BLaER1 (cell line): ENCODE measurements at regions not wholly inside any gene's neighbourhood (a gene's known extent, or its start where the extent isn't known, plus 50 kb on each side); places are given as distances from the start of the nearest gene placed in this dataset.

Experiments
- H3K27ac ChIP-seq: shearing (Covaris generic); formaldehyde crosslinking; 2 replicates; pipeline ENCODE4 v1.8.1; 2022
- H3K27me3 ChIP-seq: shearing (Covaris generic); formaldehyde crosslinking; 2 replicates; pipeline ENCODE4 v1.8.1; 2022
- H3K36me3 ChIP-seq: shearing (Covaris generic); formaldehyde crosslinking; 2 replicates; pipeline ENCODE4 v1.8.1; 2022
- H3K4me1 ChIP-seq: shearing (Covaris generic); formaldehyde crosslinking; 2 replicates; pipeline ENCODE4 v1.8.1; 2022
- H3K4me2 ChIP-seq: shearing (Covaris generic); formaldehyde crosslinking; 2 replicates; pipeline ENCODE4 v1.8.1; 2022
- H3K4me3 ChIP-seq: shearing (Covaris generic); formaldehyde crosslinking; 2 replicates; pipeline ENCODE4 v1.8.1; 2022
- H3K9ac ChIP-seq: shearing (Covaris generic); formaldehyde crosslinking; 2 replicates; pipeline ENCODE4 v1.8.1; 2022
- H3K9me3 ChIP-seq: shearing (Covaris generic); formaldehyde crosslinking; 2 replicates; pipeline ENCODE4 v1.8.1; 2022
- H4K20me1 ChIP-seq: shearing (Covaris generic); formaldehyde crosslinking; 2 replicates; pipeline ENCODE4 v1.8.1; 2022
- Cebpa-rat ChIP-seq: shearing (Covaris generic); IDR thresholded peaks from 2 replicates; pipeline ENCODE4 v1.8.1; 2022

DNA sequence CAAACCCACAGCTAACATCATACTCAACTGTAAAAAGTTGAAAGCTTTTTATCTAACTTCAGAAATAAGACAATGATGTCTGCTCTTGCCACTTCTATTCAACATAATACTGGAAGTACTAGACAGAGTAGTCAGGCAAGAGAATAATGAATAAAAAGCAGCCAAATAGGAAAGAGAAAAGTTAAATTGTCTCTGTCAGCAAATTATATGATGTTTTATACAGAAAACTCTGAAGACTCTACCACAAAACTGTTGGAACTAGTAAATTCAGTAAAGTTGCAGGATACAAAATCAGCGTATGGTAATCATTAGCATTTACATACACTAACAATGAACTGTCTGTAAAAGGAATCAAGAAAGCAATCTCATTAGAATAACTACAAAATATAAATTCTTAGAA is 752.9 kb upstream of the CT83 start:
- Histone ChIP-seq H3K4me2 (no peak overlapping the region), H3K27ac (no peak overlapping the region), H3K4me1 (no peaks in the 10 kb centered on the region), H3K27me3 (no peaks in the 10 kb centered on the region), H3K9me3 (no peaks in the 10 kb centered on the region), H4K20me1 (no peaks in the 10 kb centered on the region), H3K9ac (no peak overlapping the region), H3K4me3 (no peak overlapping the region), H3K36me3 (no peaks in the 10 kb centered on the region)
- no peak for TF ChIP-seq Cebpa-rat

DNA sequence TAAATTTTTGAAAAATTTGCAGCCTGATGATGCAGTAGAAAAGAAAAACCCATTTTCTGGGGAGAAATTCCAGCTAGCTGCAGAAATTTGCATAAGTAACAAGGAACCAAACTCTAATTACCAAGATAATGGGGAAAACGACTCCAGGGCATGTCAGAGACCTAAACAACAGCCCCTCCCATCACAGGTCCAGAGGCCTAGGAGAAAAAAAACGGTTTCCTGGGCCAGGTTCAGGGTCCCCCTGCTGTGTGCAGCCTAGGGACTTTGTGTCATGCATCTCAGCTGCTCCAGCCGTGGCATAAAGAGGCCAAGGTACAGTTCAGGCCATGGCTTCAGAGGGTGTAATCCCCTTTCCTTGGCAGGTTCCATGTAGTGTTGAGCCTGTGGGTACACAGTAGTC is 733.7 kb upstream of the CT83 start:
- no peak overlapping the region for H3K27ac ChIP-seq
- no peaks in the 10 kb centered on the region for H4K20me1 ChIP-seq
- no peak overlapping the region for H3K9ac ChIP-seq
- H3K36me3 ChIP-seq = no peaks in the 10 kb centered on the region
- H3K27me3 ChIP-seq = no peaks in the 10 kb centered on the region
- no peaks in the 10 kb centered on the region for H3K9me3 ChIP-seq
- H3K4me1 ChIP-seq = no peaks in the 10 kb centered on the region
- no peak for TF ChIP-seq Cebpa-rat
- no peak overlapping the region for H3K4me3 ChIP-seq
- H3K4me2 ChIP-seq = no peak overlapping the region

DNA sequence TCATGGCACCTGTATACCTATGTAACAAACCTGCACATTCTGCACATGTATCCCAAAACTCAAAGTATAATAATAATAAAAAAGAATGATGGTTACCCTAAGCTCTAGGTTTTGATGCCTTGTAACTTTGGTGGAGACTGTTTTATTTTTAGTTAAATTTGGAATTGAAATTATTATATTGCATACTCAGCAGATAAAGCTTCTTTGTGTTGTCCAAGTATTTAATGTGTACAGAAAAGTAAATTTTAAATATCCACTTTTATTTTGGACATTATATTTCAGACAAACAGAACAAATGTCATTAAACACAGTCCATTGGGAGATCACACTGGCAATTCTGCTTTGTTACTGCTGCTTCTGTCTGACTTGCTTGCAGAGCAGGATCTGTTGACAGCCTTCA is 684.5 kb upstream of the CT83 start:
- Histone ChIP-seq H3K9me3 (no peaks in the 10 kb centered on the region), H3K36me3 (no peaks in the 10 kb centered on the region), H3K27ac (no peak overlapping the region), H3K9ac (no peak overlapping the region), H3K27me3 (no peaks in the 10 kb centered on the region), H3K4me3 (no peak overlapping the region), H3K4me1 (no peaks in the 10 kb centered on the region), H4K20me1 (no peaks in the 10 kb centered on the region), H3K4me2 (no peak overlapping the region)
- no peak for TF ChIP-seq Cebpa-rat

DNA sequence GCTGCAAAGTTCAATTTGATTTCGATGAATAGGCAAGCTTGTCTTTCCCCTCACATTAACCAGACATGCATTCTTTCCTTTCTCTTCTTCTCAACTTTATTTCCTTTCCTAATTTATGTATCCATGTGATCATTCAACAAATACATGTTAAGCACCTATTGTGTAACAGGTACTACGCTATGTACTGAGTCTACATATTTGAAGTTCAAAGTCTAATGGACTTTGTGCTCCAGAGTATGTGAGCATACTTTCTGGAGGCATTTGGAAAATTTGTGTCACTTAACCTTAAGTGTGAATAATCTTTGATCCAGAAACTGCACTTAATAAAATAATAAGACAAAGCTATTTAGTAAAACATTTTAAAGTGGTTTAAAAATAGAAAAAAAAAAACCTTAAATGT is 675.3 kb upstream of the CT83 start:
- no peak for TF ChIP-seq Cebpa-rat

DNA sequence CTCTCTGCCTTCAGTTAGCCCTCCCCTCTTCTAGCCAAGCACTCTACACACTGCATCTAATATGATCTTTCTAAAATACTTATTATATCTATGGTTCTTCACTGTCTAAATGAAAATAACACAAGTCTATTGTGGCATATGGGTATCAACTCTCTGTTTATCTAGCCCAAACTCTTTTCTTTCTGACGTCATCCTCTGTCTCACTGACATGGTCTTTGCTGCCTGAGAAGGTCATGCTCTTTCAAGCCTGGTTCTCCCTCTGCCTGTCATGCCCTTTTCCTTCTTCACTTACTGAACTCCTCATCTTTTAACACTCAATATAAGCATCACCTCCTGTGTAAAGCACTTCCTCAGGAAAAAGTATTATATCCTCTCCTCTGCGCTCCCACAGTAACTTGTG is 672.2 kb upstream of the CT83 start:
- H4K20me1 ChIP-seq = no peaks in the 10 kb centered on the region
- no peak for TF ChIP-seq Cebpa-rat
- H3K27me3 ChIP-seq = no peaks in the 10 kb centered on the region
- H3K27ac ChIP-seq = no peak overlapping the region
- H3K36me3 ChIP-seq = no peaks in the 10 kb centered on the region
- H3K9me3 ChIP-seq = peaks cover 4% of the 10 kb centered on the region; the same call in 1 of the 2 replicates
- no peak overlapping the region for H3K9ac ChIP-seq
- H3K4me1 ChIP-seq = no peaks in the 10 kb centered on the region
- no peak overlapping the region for H3K4me2 ChIP-seq
- no peak overlapping the region for H3K4me3 ChIP-seq

More for the DNA sequence above, 675.3 kb upstream of the CT83 start:
- Histone ChIP-seq H4K20me1 (no peaks in the 10 kb centered on the region), H3K4me1 (no peaks in the 10 kb centered on the region), H3K9me3 (no peaks in the 10 kb centered on the region), H3K4me2 (no peak overlapping the region), H3K36me3 (no peaks in the 10 kb centered on the region), H3K27ac (no peak overlapping the region), H3K27me3 (no peaks in the 10 kb centered on the region), H3K9ac (no peak overlapping the region), H3K4me3 (no peak overlapping the region)

DNA sequence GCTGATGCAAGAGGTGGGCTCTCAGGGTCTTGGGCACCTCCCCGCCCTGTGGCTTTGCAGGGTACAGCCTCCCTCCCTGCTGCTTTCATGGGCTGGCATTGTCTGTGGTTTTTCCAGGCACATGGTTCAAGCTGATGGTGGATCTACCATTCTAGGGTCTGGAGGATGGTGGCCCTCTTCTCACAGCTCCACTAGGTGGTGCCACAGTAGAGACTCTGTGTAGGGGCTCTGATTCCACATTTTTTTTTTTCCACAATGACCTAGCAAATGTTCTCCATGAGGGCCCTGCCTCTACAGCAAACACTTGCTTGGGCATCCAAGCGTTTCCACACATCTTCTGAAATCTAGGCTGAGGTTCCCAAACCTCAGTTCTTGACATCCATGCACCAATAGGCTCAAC is 657.9 kb upstream of the CT83 start:
- Histone ChIP-seq H3K9me3 (peaks cover 30% of the 10 kb centered on the region), H3K27ac (no peak overlapping the region), H3K4me1 (no peaks in the 10 kb centered on the region), H4K20me1 (no peaks in the 10 kb centered on the region), H3K36me3 (no peaks in the 10 kb centered on the region), H3K9ac (no peak overlapping the region), H3K27me3 (no peaks in the 10 kb centered on the region), H3K4me2 (no peak overlapping the region), H3K4me3 (no peak overlapping the region)
- no peak for TF ChIP-seq Cebpa-rat

DNA sequence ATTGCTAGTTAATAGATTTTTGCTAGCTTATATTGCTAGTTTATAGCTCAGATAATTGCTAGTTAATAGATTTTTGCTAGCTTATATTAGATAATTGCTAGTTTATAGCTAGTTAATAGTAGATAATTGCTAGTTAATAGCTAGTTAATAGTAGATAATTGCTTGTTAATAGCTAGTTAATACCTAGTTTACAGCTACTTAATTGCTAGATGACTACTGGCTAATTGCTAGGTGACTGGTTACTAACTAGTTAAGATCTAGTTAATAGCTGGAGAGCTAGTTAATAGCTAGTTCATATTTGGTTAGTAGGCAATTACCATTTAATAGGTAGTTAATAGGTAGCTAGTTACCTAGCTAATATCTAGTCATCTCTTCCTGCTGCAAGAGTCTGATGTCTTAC is 633.8 kb upstream of the CT83 start:
- Histone ChIP-seq H3K9me3 (peaks cover 27% of the 10 kb centered on the region; the same call in 1 of the 2 replicates), H3K27me3 (no peaks in the 10 kb centered on the region), H3K4me3 (no peak overlapping the region), H3K9ac (no peak overlapping the region), H3K4me1 (no peaks in the 10 kb centered on the region), H3K36me3 (no peaks in the 10 kb centered on the region), H4K20me1 (no peaks in the 10 kb centered on the region), H3K4me2 (no peak overlapping the region), H3K27ac (no peak overlapping the region)
- no peak for TF ChIP-seq Cebpa-rat

DNA sequence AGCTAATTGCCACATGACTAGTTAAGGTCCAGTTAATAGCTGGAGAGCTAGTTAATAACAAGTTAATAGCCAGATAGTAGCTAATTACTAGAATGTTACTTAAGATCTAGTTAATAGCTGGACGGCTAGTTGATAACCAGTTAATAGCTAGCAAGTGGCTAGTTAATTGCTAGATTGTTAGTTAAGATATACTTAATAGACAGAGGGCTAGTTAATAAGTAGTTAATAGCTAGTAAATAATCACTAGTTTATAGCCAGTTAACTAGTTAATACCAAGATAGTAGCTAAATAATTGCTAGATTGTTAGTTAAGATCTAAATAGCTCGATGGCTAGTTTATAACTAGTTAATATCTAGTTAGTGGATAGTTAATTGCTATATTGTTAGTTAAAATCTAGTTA is 632.6 kb upstream of the CT83 start:
- Histone ChIP-seq H3K27ac (no peak overlapping the region), H3K4me3 (no peak overlapping the region), H3K9ac (no peak overlapping the region), H3K4me1 (no peaks in the 10 kb centered on the region), H3K4me2 (no peak overlapping the region), H3K27me3 (no peaks in the 10 kb centered on the region), H3K36me3 (no peaks in the 10 kb centered on the region), H4K20me1 (no peaks in the 10 kb centered on the region), H3K9me3 (peaks cover 27% of the 10 kb centered on the region; the same call in 1 of the 2 replicates)
- TF ChIP-seq Cebpa-rat = no peak

DNA sequence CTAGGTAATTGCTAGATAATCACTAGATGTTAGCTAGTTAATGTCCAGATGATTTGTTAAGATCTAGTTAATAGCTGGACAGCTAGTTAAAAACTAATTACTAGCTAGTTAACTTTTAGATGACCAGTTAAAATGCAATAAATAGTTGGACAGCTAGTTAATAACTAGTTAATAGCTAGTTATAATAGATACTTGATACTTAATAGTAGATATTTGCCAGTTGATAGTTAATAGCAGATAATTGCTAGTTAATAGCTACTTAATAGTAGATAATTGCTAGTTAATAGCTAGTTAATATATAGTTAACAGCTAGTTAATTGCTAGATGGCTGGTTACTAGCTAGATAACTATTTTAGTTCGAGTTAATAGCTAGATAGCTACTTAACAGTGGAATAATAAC is 631.4 kb upstream of the CT83 start:
- Histone ChIP-seq H3K4me3 (no peak overlapping the region), H3K27me3 (no peaks in the 10 kb centered on the region), H3K9me3 (peaks cover 27% of the 10 kb centered on the region; the same call in 1 of the 2 replicates)

DNA sequence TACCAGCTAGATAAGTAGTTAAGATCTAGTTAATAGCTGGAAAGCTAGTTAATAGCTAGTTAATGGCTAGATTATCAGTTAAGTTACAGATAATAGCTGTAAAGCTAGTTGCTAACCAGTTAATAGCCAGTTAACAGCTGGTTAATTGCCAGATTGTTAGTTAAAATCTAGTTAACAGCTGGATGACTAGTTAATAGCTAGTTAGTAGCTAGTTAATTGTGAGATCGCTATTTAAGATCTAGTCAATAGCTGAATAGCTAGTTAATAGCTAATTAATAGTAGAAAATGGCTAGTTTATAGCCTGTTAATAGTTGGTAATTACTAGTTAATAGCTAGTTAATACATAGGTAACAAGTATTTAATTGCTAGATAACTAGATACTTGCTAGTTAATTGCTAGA is 630.5 kb upstream of the CT83 start:
- Histone ChIP-seq H3K27ac (no peak overlapping the region), H3K9me3 (peaks cover 27% of the 10 kb centered on the region; the same call in 1 of the 2 replicates), H3K4me2 (no peak overlapping the region)

More for the DNA sequence above, 631.4 kb upstream of the CT83 start:
- Histone ChIP-seq H3K9ac (no peak overlapping the region), H3K36me3 (no peaks in the 10 kb centered on the region), H3K4me1 (no peaks in the 10 kb centered on the region), H3K27ac (no peak overlapping the region), H4K20me1 (no peaks in the 10 kb centered on the region), H3K4me2 (no peak overlapping the region)
- no peak for TF ChIP-seq Cebpa-rat

DNA sequence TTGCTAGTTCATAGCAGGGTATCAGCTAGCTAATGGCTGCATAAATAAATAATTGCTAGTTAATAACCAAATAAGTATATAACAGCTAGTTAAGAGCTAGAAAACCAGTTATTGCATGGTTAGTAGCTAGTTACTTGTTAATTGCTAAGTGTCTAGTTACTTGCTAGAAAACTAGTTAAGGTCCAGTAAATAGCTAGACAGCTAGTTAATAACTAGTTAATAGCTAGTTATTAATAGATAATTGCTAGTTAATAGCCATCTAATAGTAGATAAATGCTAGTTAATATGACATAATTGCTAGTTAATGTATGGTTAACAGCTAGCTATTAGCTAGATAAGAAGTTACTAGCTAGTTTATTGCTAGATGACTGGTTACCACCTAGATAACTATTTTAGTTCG is 629.9 kb upstream of the CT83 start:
- Histone ChIP-seq H3K9ac (no peak overlapping the region), H3K27me3 (no peaks in the 10 kb centered on the region), H3K4me2 (no peak overlapping the region), H3K9me3 (peaks cover 27% of the 10 kb centered on the region; the same call in 1 of the 2 replicates), H4K20me1 (no peaks in the 10 kb centered on the region), H3K4me1 (no peaks in the 10 kb centered on the region), H3K4me3 (no peak overlapping the region), H3K36me3 (no peaks in the 10 kb centered on the region), H3K27ac (no peak overlapping the region)
- TF ChIP-seq Cebpa-rat = no peak

More for the DNA sequence above, 630.5 kb upstream of the CT83 start:
- Histone ChIP-seq H3K36me3 (no peaks in the 10 kb centered on the region), H3K4me1 (no peaks in the 10 kb centered on the region), H3K27me3 (no peaks in the 10 kb centered on the region), H3K4me3 (no peak overlapping the region), H4K20me1 (no peaks in the 10 kb centered on the region), H3K9ac (no peak overlapping the region)
- no peak for TF ChIP-seq Cebpa-rat
